Activated CD4-positive, alpha-beta T cell treated with anti-CD3 and anti-CD28 coated beads for 48 hours (primary cell): ENCODE measurements at regions not wholly inside any gene's neighbourhood (a gene's known extent, or its start where the extent isn't known, plus 50 kb on each side); places are given as distances from the start of the nearest gene placed in this dataset.

Source experiments
- DNase-seq: peaks from one replicate; pipeline ENCODE4 v3.0.0-alpha.2; 2020

DNA sequence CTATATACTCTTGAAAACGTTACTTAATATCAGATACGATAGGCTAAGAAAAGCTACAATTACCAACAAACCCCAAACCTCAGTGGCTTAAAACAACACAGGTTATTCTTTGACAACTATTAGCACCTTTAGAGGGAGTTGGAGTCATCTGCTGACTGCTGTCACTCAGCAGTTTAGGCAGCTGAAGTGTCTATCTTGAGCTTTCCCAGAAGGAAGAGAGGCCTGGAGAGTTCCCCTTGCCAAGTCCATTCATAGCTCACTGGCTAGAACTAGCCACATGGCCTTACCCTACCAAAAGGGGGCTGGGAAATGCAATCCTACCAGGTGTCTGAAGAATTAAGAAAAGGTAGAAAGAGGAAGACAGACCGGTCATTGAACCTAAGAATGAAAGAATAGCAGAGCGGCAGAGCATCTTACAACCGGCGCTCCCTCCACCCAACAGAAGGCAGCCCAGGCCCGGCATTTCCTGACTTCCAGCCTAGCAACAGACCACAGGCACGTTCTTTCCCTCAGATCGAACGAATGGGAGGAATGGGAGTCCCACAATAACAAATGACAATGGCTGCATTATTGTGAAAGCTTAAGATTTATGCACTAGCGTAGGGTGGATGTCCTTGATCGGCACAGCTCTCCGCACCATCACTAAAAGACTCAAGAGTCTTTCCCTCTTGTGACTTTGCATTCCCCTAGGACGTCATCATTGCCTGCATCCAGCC, 211.2 kb upstream of the CTAGE1 start:
- DNase-seq, result no peak

DNA sequence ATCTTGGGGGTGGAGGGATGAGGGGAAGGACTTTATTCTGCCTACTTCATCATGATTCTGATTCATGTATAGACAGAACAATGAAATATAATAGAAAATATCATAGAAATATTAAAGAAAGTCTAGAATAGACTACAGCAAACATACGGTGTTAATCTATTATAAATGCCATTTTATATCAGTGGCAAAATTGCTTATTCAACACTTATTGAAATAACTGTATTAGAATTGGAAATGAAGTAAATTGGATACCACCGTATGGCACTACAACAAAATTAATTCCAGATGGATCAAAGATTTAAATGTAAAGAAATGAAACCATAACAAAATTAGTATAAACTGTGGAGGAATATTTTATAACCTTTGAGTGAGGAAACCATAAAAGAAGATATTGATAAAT, 213.3 kb upstream of the CTAGE1 start:
- no peak for DNase-seq

DNA sequence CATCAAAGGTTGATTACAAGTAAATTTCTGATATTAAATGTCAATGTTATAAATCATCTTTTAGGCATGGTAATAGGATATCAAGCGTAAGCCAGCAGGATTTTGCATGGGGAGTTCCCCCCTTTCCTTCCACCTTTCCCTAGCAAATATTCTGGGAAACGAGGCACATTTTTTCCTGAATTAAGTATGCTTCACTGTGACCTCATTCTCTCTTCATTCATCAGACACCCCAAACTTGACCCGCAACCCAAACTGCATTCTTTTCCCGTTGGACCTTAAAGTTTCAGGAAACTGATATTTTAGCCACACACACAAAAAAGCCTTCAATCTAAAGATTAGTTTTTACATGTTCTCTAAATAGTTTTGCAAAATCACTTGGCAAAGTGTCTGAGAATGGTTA, 214.5 kb upstream of the CTAGE1 start:
- no peak for DNase-seq

DNA sequence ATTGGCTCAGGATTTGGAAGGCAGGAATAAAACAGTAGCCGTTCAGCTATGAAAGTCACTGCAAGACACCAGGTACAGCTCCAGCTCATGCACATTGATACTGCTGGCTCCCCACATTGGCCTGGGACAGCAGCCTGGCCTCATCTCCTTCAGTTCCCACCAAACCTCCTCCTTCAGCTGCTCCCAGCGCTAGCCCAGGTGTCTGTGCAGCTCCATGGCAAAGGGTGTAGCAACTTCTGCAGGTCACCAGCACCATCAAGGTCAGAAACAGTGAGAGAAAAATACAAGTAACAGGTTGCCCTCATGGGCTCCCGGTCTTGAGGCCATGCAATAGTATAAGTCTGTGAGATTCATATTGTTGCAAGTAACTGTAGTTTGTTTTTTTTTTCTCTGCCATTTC, 216.7 kb upstream of the CTAGE1 start:
- no peak for DNase-seq

DNA sequence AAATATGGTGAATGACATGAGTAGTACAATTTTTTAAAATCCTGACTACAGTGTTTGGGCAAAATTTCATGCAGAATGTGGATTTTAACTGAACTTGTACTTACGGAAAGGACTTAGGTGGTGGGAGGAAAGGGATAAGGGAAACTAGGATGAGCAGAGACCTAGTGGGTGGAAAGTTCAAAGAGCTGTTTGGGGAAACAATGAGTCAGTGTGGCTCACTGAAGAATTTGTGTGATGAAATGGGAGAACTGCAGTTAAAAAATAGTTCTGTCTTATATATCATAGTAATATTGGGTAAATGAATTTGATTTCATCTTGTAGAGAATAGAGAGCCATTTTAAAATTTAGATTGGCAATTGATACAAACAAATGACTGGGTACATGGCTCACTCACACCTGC, 220.1 kb upstream of the CTAGE1 start:
- no peak for DNase-seq

DNA sequence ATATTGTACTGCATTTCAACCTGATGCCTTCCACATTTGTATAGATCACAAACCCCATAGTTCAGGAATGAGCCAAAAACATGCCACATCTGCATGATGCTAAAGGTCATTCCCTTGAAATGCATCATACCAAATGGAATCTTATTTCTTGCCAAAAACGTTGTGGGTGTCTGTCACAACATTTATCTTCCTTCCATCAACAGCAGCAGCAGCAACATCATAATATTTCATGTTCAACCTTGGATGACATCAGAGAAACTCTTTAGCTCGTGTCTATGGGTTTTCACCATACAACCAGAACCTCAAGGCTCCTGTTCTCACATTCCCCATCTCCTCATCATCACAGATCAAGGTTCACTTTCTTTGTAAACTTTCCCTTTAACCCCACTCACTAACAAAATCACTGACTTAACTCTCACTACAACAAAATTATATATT, 221.3 kb upstream of the CTAGE1 start:
- no peak for DNase-seq

DNA sequence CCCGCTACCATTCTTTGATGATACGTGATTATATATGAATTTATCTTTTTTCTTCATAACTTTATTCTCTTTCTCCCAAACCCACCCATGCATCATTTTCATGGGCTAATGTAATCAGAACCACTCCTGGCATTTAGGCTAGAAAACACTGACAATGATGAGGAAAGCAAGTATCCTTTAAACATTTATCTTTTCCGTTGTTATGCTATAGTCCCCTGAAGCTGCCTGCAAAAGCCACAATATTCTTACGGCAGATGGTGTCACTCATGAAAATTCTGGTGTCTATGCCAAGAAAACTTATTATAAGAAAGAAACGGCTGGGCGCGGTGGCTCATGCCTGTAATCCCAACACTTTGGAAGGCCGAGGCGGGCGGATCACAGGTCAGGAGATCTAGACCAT, 221.8 kb upstream of the CTAGE1 start:
- no peak for DNase-seq

DNA sequence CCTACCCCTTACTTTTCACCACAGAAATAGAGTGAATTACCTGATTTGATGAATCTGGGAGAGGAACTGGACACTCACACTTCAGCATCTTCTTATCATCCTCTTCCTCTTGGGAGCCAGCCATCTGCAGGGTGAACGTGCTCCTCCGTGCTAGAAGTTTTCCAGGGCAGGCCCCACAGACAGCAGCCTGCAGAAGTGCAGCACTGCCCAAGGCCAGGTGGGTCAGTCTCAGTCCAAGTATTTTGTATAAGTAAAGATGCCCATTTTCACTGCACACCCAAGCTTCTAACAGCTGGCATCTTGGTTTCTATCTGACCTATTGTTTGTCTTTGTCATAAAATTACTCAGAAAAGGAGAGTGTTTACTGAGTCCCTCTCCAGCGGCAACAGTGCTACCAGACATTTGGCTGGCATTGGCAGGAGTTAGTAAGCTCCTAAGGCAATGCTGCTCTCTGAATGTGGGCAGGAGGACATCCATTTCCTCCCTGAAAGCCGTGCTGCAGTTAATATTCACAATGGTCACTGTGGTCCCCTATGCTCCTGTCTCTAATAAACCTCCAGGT, 222.6 kb upstream of the CTAGE1 start:
- no peak for DNase-seq

DNA sequence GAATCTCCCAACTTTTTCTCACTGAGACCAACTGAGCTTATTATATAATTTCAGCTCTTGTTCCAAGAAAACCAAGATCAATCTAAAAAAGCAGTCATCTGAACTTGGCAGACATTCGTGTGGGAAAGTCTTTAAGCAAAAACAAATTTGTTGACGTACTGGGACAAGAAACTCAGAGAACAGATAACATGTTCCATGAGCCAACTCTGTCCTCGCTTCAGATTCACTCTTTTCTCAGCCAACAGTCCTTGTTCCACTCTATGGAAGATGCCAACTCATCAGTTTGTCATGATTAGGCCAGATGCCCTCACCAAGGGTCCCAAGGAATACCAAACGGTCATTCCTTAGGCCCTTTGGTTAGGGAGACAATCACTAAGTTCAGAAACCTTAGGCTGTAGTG, 224.2 kb upstream of the CTAGE1 start:
- DNase-seq, result no peak

DNA sequence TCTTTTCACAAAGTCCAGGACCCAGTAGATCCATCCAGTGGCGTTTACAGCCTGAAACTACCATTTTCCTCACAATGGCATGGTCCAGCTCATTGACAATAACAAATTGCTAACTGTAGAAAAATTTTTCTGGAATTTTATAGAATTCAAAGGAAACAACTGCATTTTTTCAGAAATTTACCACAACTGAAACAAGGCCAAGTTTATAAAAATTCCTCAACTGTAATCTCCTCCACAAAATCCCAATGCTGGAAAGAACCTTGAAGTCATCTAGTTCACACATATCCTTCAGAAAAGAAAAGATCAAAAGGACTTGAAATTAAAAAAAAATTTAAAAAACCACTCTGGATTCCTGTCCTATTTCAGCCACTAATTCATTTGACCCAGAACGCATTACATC, 226.0 kb upstream of the CTAGE1 start:
- no peak for DNase-seq

DNA sequence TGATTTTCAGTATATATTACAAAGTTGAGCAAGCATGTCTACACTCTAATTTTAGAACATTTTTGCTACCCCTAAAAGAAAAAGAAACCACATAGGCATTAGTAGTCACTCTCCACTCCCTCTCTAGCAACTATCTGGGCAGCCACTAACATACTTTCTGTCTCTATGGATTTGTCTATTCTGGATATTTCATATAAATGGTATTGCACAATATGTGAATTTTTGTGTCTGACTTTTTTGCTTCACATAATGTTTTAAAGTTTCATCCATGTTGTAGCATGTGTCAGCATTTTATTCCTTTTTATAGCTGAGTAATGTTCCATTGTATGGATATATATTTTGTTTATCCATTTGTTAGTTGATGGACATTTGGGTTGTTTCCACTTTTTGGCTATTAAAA, 232.5 kb upstream of the CTAGE1 start:
- no peak for DNase-seq

DNA sequence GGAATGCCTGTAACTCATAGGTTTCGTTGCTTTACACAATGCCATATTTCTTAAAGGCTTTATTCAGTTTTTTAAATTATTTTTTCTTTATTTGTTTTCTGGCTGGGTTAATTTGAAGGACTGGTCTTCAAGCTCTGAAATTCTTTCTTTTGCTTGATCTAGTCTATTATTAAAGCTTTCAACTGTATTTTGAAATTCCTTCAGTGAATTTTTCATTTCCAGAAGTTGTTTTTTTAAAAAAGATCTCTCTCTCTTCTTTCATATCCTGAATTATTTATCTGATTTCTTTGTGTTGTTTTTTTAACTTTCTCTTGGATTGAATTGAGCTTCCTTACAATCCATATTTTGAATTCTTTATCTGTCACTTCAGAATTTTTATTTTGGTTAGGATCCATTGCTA, 239.9 kb upstream of the CTAGE1 start:
- no peak for DNase-seq

DNA sequence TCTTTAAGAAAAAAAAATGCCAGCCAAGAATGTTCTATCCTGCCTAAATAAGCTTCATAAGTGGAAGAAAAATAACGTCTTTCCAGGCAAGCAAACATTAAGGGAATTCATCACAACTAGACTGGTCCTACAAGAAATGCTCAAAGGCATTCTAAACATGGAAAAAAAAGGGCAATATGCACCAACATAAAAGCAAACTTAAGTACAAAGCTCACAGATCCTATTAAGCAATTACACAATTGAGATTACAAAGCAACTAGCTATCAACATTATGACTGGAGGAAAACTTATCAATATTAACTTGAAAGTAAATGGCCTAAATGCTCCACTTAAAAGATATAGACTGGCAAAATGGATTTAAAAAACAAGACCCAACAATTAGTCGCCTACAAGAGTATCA, 240.6 kb upstream of the CTAGE1 start:
- DNase-seq, result no peak

DNA sequence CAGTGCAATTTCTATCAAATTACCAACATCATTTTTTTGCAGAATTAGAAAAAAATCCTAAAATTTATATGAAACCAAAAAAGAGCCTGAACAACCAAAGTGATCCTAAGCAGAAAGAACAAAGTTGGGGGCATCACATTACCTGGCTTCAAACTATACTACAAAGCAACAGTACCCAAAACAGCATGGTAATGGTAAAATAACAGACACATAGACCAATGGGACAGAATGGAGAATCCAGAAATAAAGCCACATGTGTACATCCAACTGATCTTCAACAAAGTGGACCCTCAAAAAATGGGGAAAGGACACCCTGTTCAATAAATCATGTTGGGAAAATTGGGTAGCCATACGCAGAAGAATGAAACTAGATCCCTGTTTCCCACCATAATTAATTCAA, 245.7 kb upstream of the CTAGE1 start:
- no peak for DNase-seq

DNA sequence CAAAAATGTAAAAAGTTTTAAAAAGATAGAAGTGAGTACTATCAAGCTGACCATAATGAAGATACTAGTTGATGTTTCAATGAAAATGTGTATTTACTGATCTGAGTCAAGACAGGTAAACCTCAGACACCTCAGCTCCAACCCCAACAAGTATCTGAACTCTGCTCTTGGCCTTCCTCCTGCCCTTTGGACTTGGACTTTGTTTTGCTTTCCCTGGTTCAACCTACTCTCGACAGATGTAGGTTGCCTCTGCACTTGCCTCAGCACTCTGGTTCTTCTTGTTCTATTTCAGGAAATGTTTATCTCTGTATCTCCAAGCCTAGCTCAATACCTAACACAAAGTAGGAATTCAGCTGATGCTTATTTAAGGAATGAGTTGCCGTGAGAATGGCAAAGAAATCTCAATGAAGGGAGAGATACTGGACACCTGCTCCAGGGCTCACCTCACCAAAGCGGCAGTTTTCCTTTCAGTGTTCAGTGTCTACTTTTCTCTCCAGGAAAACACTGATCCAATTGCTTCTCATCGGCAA, 248.8 kb upstream of the CTAGE1 start:
- no peak for DNase-seq

DNA sequence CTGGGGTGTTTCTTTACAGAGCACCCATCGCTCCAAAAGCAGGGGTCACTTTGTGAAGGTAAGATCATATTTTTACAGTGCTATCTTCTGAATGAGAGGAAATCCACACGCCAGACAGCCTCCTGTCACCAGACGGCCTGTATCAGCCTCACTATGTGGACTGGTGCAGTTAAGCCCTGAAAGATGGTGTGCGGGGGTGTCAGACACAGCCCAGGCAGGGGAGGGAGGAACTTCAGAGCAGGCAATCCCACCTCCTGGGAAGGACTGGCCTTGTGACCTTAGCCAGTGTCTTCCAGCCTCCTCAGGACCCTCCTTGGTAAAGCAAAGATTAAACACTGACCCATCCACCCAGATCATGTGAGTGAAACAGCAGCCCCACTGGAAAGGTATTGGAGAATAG, 249.4 kb upstream of the CTAGE1 start:
- DNase-seq, result no peak

DNA sequence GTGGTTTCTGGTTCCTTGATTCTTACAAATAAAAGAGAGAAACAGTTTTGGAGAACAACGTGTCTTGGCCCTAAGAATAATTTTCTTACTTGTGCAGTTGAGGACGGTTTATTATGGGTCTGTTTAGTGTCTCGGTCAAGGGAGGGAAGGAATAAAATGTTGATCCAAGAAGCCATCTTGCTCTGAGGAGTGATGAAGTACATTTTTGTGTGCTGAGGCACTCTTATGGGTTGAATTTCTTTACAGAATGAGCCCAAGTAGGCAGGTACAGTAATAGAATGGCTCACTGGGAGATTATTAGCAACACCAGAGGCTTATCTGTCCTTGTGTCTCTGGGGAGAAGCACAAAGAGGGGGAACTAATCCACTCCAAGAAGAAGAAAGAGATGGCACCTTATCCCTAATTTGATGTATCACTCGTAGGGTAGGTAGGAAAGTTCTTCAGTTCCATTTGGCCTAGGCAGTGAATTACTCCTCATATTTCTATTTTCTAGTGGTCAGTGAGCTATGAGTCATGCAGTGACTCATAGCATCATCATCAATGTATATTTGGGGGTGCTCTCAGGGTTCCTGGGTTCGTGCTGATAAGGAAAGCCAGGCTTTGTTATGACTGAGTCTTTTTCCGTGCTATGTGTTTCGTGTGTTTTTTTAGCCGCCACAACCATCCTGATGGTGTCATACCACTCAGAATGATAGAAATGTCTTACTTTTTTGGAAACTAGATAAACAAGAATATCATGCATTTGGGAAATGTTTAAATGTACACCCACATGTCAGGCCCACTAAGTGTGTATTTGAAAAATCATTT, 250.1 kb upstream of the CTAGE1 start:
- DNase-seq, result no peak

DNA sequence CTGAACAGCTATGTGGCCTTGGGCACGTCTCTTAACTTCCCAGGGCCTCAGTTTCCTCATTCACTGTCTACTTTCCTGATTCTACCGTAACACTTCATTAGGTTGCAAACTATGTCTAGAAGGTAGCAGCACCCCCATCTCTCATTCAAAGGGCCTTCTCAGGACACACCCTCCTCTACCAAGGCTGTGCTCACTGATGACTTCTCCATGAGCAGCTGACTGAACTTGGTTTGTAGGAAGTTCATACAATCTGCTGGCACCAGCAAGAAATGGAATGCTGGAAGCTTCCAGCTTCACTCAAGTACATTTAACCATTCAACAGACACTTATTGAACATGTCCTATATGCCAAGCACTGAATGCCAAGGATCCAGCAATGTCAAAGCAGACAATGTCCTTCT, 250.8 kb upstream of the CTAGE1 start:
- no peak for DNase-seq

DNA sequence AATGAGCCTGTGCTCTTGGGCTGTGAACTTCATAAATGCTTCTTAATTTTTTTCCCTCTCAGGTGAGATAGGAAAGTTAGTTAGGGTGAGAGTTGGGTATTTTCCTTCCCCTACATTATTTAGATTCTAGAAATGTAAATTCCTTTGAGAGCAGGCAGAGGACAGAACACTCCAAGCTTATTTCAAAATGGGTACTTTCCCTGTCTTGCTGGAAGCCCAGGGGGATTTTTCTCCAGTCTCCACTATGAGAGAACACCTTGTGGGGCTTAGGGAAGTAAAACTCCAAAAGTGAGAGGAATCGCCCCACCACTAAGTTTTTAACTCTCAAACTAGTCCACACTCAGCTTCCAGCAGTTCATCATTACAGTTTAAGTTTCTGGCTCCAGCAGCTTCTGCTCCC, 253.2 kb upstream of the CTAGE1 start:
- DNase-seq, result no peak

DNA sequence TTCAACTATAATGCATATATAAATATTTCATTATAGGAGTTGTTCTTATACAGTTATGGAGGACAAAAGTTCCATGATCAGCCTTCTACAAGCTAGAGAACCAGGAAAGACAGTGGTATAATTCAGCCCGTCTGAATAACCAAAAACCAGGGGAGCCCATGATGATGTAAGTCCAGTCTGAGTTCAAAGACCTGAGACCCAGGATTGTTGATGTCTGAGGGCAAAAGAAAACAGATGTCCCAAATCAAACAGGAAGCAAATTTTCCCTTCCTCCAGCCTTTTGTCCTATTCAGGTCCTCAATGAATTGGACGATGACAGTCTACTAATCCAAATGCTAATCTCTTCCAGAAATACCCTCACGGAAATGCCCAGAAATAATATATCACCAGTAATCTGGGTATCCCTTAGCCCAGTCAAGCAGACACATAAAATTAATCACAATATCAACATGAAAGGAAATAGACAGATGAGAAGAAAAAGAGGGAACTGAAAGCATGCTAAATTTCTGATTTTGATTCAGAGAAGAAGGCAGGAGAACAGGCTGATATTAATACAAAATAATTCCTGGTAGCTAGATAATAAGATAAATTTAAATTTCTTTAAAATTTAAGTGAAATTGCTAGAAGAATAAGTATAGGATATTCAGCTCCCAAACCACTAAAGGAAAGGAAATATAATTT, 255.6 kb upstream of the CTAGE1 start:
- no peak for DNase-seq

DNA sequence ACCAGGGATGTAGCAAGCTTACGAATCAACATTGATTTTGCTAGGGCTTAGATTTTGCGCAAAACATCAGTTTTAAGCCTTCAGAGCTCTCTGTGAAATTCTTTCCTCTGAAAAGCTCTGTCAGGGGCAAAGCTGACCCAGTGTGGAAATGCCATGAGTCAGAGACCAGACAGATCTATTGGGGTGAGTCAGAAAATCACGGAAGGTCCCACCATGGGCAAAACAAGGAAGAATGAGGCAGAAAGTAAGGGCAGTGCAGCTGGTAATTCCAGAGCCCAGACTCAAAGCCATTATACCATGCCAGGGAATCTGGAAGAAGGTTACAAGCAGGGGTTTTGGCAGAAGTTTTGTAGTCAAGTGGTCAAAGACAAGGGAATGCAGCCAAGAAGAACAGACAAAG, 256.6 kb upstream of the CTAGE1 start:
- no peak for DNase-seq

DNA sequence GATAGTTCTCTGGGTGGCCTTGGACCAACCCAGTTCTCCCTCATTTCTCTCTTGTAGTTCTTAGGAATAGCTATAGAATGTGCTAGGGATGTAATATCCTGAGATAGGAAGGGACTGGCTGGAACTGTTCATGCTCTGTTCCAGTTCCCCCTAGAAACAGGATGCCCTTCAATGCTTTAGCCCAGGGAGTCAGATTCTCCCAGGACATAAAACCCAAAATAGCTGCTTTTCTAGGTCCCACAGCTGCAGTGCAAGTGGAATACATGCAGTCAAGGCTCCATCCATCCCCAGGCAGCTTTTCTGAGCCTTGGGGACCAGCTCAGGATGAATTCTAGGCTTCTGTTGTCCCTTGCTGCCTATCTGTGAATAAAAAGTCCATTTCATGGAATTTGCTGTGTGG, 257.3 kb upstream of the CTAGE1 start:
- DNase-seq, result no peak

DNA sequence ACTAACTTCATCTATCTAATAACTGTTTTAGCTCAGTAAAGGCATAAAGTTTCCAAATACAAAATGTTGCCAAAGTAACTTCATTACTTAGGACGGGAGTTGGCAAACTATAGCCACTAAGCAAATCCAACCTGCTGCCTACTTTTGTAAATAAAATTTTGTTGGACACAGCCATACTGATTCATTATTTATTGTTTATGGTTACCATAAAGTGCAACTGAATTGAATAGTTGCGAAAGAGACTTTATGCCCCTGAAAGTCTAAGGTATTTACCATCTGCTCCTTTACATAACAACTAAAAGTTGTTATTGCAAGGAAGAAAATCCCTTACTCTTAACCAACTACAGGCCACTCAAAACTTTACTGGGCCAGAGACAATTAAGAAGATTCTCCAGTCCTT, 256.7 kb upstream of the RBBP8 start:
- no peak for DNase-seq

DNA sequence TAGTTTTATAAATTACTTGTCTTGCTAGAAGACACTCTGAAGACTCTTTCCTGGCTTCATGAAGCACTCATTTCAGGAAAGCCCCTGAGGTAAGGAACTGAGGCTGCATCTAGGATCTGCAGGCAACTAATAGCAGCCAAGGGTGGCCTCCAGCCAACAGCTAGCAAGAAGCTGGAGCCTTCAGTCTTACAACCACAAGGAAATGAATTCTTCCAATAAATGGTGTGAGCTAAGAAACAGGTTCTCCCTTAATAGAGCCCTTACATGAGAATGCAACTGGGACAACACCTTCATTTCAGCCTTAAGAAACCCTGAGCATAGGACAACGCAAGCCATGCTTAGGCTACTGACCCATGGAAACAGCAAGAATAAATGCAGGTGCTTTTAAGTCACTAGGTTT, 254.6 kb upstream of the RBBP8 start:
- no peak for DNase-seq
